ENCODE measurements at regions not wholly inside any gene's neighbourhood (a gene's known extent, or its start where the extent isn't known, plus 50 kb on each side); places are given as distances from the start of the nearest gene placed in this dataset.

DNA sequence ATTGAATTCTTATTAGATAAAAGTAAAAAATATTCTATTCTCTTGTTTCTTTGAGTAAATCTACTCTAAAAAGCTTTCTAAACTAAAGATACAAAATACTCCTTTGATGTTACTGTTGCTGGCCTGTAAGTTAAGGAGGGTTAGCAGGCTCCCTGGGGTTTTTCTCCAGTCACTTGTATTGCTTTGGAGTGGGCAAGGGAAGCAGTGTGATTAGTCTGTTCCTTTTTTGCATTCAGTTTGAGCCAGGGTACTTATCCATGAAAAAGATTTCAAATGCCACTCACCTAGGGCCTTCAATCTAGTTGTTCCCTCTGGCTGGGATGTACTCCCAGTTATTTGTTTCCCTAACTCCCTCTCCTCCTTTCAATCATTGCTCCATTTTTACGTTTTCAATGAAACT lies 256.2 kb upstream of the SMC2 start:
- TF ChIP-seq, protein P1, sequence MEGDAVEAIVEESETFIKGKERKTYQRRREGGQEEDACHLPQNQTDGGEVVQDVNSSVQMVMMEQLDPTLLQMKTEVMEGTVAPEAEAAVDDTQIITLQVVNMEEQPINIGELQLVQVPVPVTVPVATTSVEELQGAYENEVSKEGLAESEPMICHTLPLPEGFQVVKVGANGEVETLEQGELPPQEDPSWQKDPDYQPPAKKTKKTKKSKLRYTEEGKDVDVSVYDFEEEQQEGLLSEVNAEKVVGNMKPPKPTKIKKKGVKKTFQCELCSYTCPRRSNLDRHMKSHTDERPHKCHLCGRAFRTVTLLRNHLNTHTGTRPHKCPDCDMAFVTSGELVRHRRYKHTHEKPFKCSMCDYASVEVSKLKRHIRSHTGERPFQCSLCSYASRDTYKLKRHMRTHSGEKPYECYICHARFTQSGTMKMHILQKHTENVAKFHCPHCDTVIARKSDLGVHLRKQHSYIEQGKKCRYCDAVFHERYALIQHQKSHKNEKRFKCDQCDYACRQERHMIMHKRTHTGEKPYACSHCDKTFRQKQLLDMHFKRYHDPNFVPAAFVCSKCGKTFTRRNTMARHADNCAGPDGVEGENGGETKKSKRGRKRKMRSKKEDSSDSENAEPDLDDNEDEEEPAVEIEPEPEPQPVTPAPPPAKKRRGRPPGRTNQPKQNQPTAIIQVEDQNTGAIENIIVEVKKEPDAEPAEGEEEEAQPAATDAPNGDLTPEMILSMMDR (IDR thresholded peaks at IDR 0.05) = no peak
- Mint-ChIP-seq H3K36me3 (ENCODE audit: low read depth) (no peaks in the 10 kb centered on the region), H3K4me3 (no peak overlapping the region), H3K4me1 (ENCODE audit: low read depth) (no peaks in the 10 kb centered on the region), H3K27ac (no peak overlapping the region), H3K9me3 (no peaks in the 10 kb centered on the region), H3K27me3 (no peaks in the 10 kb centered on the region)
- POLR2A ChIA-PET = no interaction called here
- no peak for DNase-seq
- no peak for ATAC-seq
- intact Hi-C loops (cut with micrococcal nuclease) = no loop called here
- CTCF ChIA-PET = no interaction called here

DNA sequence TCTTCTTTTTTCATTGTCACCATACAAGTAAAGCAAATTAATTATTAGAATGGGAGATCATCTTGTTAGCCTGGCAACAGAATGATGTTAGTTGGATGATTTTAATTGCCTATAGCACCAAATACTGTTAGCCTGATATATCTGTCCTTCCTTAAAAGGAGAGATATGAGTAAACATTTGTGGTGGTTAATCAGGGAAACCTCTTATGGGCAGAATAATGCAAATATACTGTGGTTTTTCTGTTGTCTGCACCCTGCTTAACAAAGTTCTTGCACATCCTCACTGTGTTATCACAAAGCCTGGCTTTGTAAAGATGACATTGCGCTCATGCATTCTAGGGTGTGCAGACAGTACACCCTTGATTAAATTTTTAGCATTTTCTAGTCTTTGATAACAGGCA lies 254.9 kb upstream of the SMC2 start:
- intact Hi-C loops (cut with micrococcal nuclease) = no loop called here
- H3K27me3 Mint-ChIP-seq = no peaks in the 10 kb centered on the region
- DNase-seq (no peak), ATAC-seq (no peak)
- H3K27ac Mint-ChIP-seq = no peak overlapping the region
- H3K4me1 Mint-ChIP-seq (ENCODE audit: low read depth) = no peaks in the 10 kb centered on the region
- ChIA-PET POLR2A (no interaction called here), CTCF (no interaction called here)
- peaks cover 4% of the 10 kb centered on the region for H3K9me3 Mint-ChIP-seq
- no peak overlapping the region for H3K4me3 Mint-ChIP-seq
- H3K36me3 Mint-ChIP-seq (ENCODE audit: low read depth) = no peaks in the 10 kb centered on the region
- TF ChIP-seq, protein P1 (IDR thresholded peaks at IDR 0.05) = no peak

DNA sequence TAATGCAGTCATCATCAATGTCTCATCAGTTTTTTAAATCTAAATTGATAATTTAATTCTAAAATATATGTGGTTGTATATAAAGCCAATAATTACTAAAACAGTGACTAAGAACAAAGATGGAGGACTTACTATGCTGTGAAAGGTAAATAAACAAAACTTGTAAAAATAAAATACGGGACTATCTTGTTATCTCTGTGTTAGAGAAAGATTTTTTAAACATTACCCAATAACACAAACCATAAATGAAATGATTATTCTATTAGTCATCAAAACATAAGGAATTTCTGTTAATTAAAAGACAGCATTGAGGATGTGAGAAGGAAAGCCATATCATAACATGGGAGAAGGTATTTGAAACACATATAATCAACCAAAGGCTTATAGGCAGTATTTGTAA lies 226.2 kb upstream of the SMC2 start:
- no peak overlapping the region for H3K27ac Mint-ChIP-seq
- H3K9me3 Mint-ChIP-seq = no peaks in the 10 kb centered on the region
- TF ChIP-seq, protein P1 (IDR thresholded peaks at IDR 0.05) = no peak
- no peak for ATAC-seq
- ChIA-PET POLR2A (no interaction called here), CTCF (no interaction called here)
- intact Hi-C loops (cut with micrococcal nuclease) = loop anchor here (10.0 kb wide), 1 partner anchor 47 kb away; no protein-coding TSS in a partner anchor
- no peak for DNase-seq
- H3K27me3 Mint-ChIP-seq = no peaks in the 10 kb centered on the region
- H3K36me3 Mint-ChIP-seq (ENCODE audit: low read depth) = no peaks in the 10 kb centered on the region
- no peak overlapping the region for H3K4me3 Mint-ChIP-seq
- no peaks in the 10 kb centered on the region for H3K4me1 Mint-ChIP-seq (ENCODE audit: low read depth)

DNA sequence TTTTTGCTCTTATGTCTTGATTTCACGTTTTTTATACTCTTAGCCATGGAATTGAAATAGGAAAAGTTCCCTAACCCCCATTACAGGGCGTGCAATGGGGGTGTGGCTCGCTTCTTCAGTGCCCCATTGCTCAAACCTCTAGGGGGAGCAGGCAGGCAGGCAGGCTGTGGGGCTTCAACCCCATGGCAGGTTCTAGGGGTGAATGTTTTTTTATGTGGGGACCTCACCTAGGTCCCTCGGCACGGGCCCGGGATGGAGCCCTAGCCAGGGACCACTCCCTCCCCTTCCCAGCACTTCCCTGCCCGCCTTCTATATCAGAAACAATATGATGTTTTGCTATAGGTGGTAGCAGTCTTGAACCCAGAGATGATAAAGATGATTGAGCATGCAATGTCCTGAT lies 221.3 kb upstream of the SMC2 start:
- H3K4me1 Mint-ChIP-seq (ENCODE audit: low read depth) = no peaks in the 10 kb centered on the region
- H3K9me3 Mint-ChIP-seq = no peaks in the 10 kb centered on the region
- no peak overlapping the region for H3K4me3 Mint-ChIP-seq
- H3K27me3 Mint-ChIP-seq = no peaks in the 10 kb centered on the region
- H3K27ac Mint-ChIP-seq = no peak overlapping the region
- ChIA-PET POLR2A (no interaction called here), CTCF (interaction anchor here (1.6 kb wide), 1 partner anchor 13 kb away, joined by 4 read pairs; no protein-coding TSS in a partner anchor)
- TF ChIP-seq, protein P1 (IDR thresholded peaks at IDR 0.05) = no peak
- DNase-seq = no peak
- ATAC-seq = no peak
- intact Hi-C loops (cut with micrococcal nuclease) = no loop called here
- H3K36me3 Mint-ChIP-seq (ENCODE audit: low read depth) = no peaks in the 10 kb centered on the region

DNA sequence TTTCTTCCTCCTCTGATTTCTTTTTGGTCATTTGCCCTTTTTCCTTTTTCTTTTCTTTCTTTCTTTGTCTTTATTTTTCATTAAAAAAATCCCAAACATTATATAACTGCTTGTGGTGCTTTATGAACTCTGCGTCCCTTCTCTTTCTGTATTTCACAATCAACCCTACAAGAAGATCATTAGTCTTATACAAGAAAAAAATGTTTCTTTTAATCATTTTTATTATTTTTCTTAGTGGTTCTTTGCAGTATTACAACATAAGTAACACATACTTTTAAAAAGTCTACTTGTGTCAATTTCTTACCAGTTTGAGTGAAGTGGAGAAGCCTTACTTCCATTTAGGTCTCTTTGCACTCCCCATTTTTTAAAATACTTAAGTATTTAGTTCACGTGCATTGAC lies 212.7 kb upstream of the SMC2 start:
- TF ChIP-seq, protein P1 (IDR thresholded peaks at IDR 0.05) = no peak
- DNase-seq (no peak), ATAC-seq (no peak)
- Mint-ChIP-seq H3K9me3 (no peaks in the 10 kb centered on the region), H3K36me3 (ENCODE audit: low read depth) (no peaks in the 10 kb centered on the region), H3K27me3 (no peaks in the 10 kb centered on the region), H3K4me3 (no peak overlapping the region), H3K27ac (no peak overlapping the region), H3K4me1 (ENCODE audit: low read depth) (no peaks in the 10 kb centered on the region)
- intact Hi-C loops (cut with micrococcal nuclease) = no loop called here
- POLR2A ChIA-PET = no interaction called here
- CTCF ChIA-PET = no interaction called here
